ENCODE measurements at regions not wholly inside any gene's neighbourhood (a gene's known extent, or its start where the extent isn't known, plus 50 kb on each side); places are given as distances from the start of the nearest gene placed in this dataset.

DNA sequence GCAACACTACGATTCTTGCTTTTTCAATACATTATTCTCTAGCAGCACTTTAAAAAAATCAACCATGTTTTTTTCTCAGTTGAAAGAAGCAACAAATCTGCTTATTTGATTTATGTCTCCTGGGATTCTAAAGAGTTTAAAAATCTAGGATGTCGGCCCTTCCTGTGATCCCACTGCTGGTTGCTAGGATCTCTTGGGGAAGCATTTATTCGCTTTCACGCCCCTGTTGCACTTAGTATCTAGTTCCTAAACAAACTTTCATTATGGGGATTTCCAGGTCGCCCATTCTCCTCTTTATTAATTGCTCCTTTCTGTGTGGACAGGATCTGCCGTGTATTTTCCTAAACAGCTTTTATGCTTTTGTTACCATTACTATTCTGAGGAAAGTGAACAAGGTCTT lies 313.5 kb downstream of the AGTPBP1 start:
- H3K9me3 ChIP-seq (ENCODE audit: control insufficient read depth, low read depth, low read length), result no peaks in the 10 kb centered on the region
- no peak for FAIRE-seq
- no peak overlapping the region for H3K4me2 ChIP-seq (ENCODE audit: control insufficient read depth, extremely low read depth, insufficient read depth, low read depth, low read length)
- TF ChIP-seq, protein P1, sequence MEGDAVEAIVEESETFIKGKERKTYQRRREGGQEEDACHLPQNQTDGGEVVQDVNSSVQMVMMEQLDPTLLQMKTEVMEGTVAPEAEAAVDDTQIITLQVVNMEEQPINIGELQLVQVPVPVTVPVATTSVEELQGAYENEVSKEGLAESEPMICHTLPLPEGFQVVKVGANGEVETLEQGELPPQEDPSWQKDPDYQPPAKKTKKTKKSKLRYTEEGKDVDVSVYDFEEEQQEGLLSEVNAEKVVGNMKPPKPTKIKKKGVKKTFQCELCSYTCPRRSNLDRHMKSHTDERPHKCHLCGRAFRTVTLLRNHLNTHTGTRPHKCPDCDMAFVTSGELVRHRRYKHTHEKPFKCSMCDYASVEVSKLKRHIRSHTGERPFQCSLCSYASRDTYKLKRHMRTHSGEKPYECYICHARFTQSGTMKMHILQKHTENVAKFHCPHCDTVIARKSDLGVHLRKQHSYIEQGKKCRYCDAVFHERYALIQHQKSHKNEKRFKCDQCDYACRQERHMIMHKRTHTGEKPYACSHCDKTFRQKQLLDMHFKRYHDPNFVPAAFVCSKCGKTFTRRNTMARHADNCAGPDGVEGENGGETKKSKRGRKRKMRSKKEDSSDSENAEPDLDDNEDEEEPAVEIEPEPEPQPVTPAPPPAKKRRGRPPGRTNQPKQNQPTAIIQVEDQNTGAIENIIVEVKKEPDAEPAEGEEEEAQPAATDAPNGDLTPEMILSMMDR (optimal IDR thresholded peaks at IDR 0.05 in 1 of 3, IDR thresholded peaks at IDR 0.05 in 1 of 3, conservative IDR thresholded peaks at IDR 0.05 in 1 of 3; ENCODE audit: extremely low read depth in 1 of 3, insufficient read depth in 2 of 3, low read length in 3 of 3), result no peak
- TF ChIP-seq EZH2 (IDR thresholded peaks at IDR 0.05; ENCODE audit: low read length), result no peak
- no peaks in the 10 kb centered on the region for H3K4me1 ChIP-seq (ENCODE audit: control insufficient read depth, extremely low read depth, insufficient read depth, low read length)
- no peak overlapping the region for H3K9ac ChIP-seq (ENCODE audit: control insufficient read depth, extremely low read depth, insufficient read depth, low read length)
- H4K20me1 ChIP-seq (ENCODE audit: control insufficient read depth, extremely low read depth, insufficient read depth, low read length), result no peaks in the 10 kb centered on the region
- H2AFZ ChIP-seq (ENCODE audit: control insufficient read depth, low read length), result no peak overlapping the region
- peaks cover 4% of the 10 kb centered on the region for H3K27me3 ChIP-seq (ENCODE audit: control insufficient read depth, extremely low read depth, insufficient read depth, low read length)
- DNase-seq (ENCODE audit: low read depth, low spot score), result no peak
- H3K9me1 ChIP-seq (ENCODE audit: control insufficient read depth, extremely low read depth, insufficient read depth, low read length), result no peaks in the 10 kb centered on the region
- dilution Hi-C loops (cut with MboI; ENCODE audit: extremely low pct_ligation_motif_present, low sequenced_read_pairs), result no loop called here
- H3K27ac ChIP-seq (ENCODE audit: control insufficient read depth, insufficient read depth, low read length), result no peak overlapping the region
- no peaks in the 10 kb centered on the region for H3K36me3 ChIP-seq (ENCODE audit: control insufficient read depth in 2 of 2, extremely low read depth in 1 of 2, insufficient read depth in 2 of 2, low read length in 2 of 2)
- no peak overlapping the region for H3K4me3 ChIP-seq (ENCODE audit: control insufficient read depth in 2 of 3, extremely low read depth in 1 of 3, insufficient read depth in 2 of 3, low read depth in 1 of 3, low read length in 3 of 3)
- H3K79me2 ChIP-seq (ENCODE audit: control insufficient read depth, insufficient read depth, low read length), result no peaks in the 10 kb centered on the region

DNA sequence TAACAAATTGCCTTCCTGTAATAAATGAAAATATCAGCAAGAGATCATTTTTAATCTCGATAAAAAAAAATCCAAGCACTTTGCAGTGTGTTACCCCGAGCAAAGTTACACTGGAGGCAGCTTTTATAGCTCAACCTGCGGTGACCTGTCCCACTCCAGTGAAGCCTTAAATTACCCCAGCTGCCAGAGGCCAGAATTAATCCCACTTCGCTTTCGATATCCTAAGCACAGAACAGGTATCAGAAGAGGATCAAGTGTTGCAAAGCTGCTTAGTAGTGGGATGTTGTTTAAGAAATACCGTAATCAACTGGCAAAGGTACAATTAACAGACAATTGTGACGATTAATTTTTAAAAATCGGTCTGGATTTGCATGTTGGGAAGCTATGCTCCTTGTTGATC lies 314.0 kb downstream of the AGTPBP1 start:
- Histone ChIP-seq H3K27ac (ENCODE audit: control insufficient read depth, insufficient read depth, low read length) (no peak overlapping the region), H3K27me3 (ENCODE audit: control insufficient read depth, extremely low read depth, insufficient read depth, low read length) (peaks cover 4% of the 10 kb centered on the region), H3K9ac (ENCODE audit: control insufficient read depth, extremely low read depth, insufficient read depth, low read length) (no peak overlapping the region), H3K4me1 (ENCODE audit: control insufficient read depth, extremely low read depth, insufficient read depth, low read length) (no peaks in the 10 kb centered on the region), H2AFZ (ENCODE audit: control insufficient read depth, low read length) (no peak overlapping the region), H3K4me2 (ENCODE audit: control insufficient read depth, extremely low read depth, insufficient read depth, low read depth, low read length) (no peak overlapping the region), H3K36me3 (ENCODE audit: control insufficient read depth in 2 of 2, extremely low read depth in 1 of 2, insufficient read depth in 2 of 2, low read length in 2 of 2) (no peaks in the 10 kb centered on the region), H3K9me1 (ENCODE audit: control insufficient read depth, extremely low read depth, insufficient read depth, low read length) (no peaks in the 10 kb centered on the region), H3K4me3 (ENCODE audit: control insufficient read depth in 2 of 3, extremely low read depth in 1 of 3, insufficient read depth in 2 of 3, low read depth in 1 of 3, low read length in 3 of 3) (no peak overlapping the region), H3K79me2 (ENCODE audit: control insufficient read depth, insufficient read depth, low read length) (no peaks in the 10 kb centered on the region), H3K9me3 (ENCODE audit: control insufficient read depth, low read depth, low read length) (no peaks in the 10 kb centered on the region), H4K20me1 (ENCODE audit: control insufficient read depth, extremely low read depth, insufficient read depth, low read length) (no peaks in the 10 kb centered on the region)
- DNase-seq (ENCODE audit: low read depth, low spot score) (no peak), FAIRE-seq (no peak)
- TF ChIP-seq EZH2 (IDR thresholded peaks at IDR 0.05; ENCODE audit: low read length), result no peak
- TF ChIP-seq, protein P1 (optimal IDR thresholded peaks at IDR 0.05 in 1 of 3, IDR thresholded peaks at IDR 0.05 in 1 of 3, conservative IDR thresholded peaks at IDR 0.05 in 1 of 3; ENCODE audit: extremely low read depth in 1 of 3, insufficient read depth in 2 of 3, low read length in 3 of 3), result no peak
- dilution Hi-C loops (cut with MboI; ENCODE audit: extremely low pct_ligation_motif_present, low sequenced_read_pairs), result no loop called here
